ENCODE measurements at regions not wholly inside any gene's neighbourhood (a gene's known extent, or its start where the extent isn't known, plus 50 kb on each side); places are given as distances from the start of the nearest gene placed in this dataset.
A peak's percentile ranks its signal among the peaks of the same experiment; 100 is the strongest.

GRCh38 chr9:87290241-87291052 lies 207.2 kb upstream of the DAPK1 start:
- no peak for DNase-seq (ENCODE audit: extremely low read depth, low read depth)
- peak; percentile 13 for TF ChIP-seq CTCF (IDR thresholded peaks at IDR 0.05; ENCODE audit: low read depth, low read length)

GRCh38 chr9:87292449-87293191 lies 205.0 kb upstream of the DAPK1 start:
- DNase-seq (ENCODE audit: extremely low read depth, low read depth): no peak
- TF ChIP-seq CTCF (IDR thresholded peaks at IDR 0.05; ENCODE audit: low read depth, low read length): no peak

DNA sequence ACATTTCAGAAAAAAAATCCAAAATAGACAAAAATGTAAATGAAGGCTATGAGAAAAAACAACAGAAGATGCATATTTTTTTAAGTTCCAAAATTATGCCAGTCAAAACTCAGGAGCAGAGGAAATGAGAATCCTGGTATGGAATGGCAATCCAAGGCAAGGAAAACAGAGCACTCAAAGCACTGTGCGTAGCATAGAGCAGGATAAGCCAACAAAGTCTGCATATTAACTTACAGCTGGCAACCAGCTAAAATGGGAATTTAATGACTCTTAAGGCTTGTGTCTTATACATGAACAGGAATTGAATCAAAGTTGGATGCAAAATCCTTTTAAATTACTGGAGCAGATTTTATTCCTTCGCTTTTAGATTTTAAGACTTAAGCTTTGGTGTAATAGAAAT lies 203.5 kb upstream of the DAPK1 start:
- TF ChIP-seq CTCF (IDR thresholded peaks at IDR 0.05; ENCODE audit: low read depth, low read length): no peak
- DNase-seq (ENCODE audit: extremely low read depth, low read depth): no peak

GRCh38 chr9:87300915-87301314 lies 196.8 kb upstream of the DAPK1 start:
- no peak for DNase-seq (ENCODE audit: extremely low read depth, low read depth)
- no peak for TF ChIP-seq CTCF (IDR thresholded peaks at IDR 0.05; ENCODE audit: low read depth, low read length)

- TF ChIP-seq CTCF (IDR thresholded peaks at IDR 0.05; ENCODE audit: low read depth, low read length): no peak
Observed at GRCh38 chr9:87301371-87301770, 196.3 kb upstream of the DAPK1 start.

GRCh38 chr9:87305151-87305550 lies 192.5 kb upstream of the DAPK1 start:
- no peak for TF ChIP-seq CTCF (IDR thresholded peaks at IDR 0.05; ENCODE audit: low read depth, low read length)
- no peak for DNase-seq (ENCODE audit: extremely low read depth, low read depth)

More at GRCh38 chr9:87301371-87301770, 196.3 kb upstream of the DAPK1 start:
- no peak for DNase-seq (ENCODE audit: extremely low read depth, low read depth)

DNA sequence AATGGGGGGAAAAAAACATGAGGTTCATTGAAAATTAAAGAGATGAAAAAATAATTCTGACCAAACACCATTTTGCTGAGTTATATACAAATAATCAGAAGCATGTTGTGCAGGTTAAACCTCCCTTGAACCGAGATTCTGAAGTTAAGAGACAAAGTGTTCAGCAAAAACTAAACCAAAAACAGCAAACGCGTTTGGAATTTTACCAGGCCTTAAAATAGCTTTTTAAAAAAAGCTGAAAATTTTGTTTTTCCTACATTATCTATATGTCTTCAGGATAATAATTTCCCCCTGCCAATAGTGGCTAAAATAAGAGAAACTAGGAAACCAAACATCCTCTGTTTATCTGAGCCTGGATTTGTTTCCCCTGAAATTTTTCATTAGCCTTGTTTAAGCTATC lies 191.7 kb upstream of the DAPK1 start:
- no peak for DNase-seq (ENCODE audit: extremely low read depth, low read depth)
- no peak for TF ChIP-seq CTCF (IDR thresholded peaks at IDR 0.05; ENCODE audit: low read depth, low read length)

All from AG09319 (cell line).